Stimulated activated CD4-positive, alpha-beta T cell treated with anti-CD3 and anti-CD28 coated beads, Interleukin-15, amount 100 ng/mL, for 24 hours (primary cell): ENCODE measurements at regions not wholly inside any gene's neighbourhood (a gene's known extent, or its start where the extent isn't known, plus 50 kb on each side); places are given as distances from the start of the nearest gene placed in this dataset.

ENCODE experiments used
- DNase-seq: peaks from one replicate; pipeline ENCODE4 v3.0.0-alpha.2; 2020

- DNase-seq, result no peak
Observed at GRCh38 chr15:46676233-46677206, 1040.8 kb upstream of the SEMA6D start.

DNA sequence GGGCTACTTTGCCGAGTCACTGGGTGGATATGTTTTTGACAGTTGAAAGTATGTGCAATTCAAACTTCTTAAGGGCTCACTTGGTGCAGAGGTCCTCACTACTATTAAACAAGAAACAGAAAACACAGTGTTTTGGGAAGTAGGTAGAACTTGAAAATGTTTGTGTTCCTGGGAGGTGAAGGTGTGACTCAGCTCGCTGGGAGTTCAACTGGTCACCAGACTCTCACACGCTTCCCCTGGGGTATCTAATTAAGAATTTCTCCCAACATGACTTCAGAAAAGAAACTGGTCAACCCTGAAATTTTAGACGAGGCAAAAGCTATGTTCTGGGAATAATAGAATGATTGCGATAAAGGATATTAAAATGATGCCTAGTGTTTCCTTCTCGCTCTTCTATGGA, 1039.8 kb upstream of the SEMA6D start:
- no peak for DNase-seq

GRCh38 chr15:46681901-46682300, 1035.4 kb upstream of the SEMA6D start:
- DNase-seq, result no peak

GRCh38 chr15:46682969-46683791, 1034.1 kb upstream of the SEMA6D start:
- no peak for DNase-seq

- DNase-seq, result no peak
Observed at GRCh38 chr15:46685096-46685495, 1032.2 kb upstream of the SEMA6D start.

DNA sequence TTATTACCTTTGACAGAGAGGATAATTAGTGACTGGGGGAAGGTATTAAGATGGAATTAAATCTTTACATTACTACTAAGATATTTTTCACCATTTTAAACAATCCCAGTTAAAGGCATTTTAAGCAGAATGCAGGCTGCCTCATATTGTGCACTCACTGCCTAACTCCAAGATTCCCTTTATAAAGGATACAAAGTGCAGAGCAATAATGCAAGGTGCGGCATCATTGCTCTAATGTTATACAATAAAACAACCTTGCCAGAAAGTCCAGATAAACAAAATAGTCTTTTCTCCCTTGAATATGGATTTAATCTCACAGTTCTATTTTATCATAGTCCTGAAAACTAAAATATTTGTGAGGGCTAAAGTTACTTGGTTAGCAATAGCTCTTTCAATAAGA, 1031.6 kb upstream of the SEMA6D start:
- DNase-seq, result no peak

DNA sequence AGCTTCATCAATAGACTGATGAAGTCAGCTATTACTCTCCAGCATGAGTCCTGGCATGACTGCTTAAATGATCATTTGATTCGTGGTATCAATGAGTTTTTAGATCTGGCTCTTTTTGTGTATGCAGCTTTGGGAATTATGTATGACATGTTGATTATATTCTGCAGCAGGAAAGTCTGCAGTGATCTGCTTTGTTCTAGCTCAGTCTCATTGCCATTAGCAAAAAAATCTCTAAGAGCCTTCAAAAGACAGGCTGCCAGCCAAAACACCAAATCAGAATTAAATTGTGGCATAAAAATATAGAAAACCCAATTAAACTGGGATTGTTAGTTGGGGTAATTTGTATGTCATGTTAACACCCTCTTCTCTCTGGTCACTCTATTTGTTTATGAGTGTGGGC, 1021.0 kb upstream of the SEMA6D start:
- no peak for DNase-seq

GRCh38 chr15:46701346-46701745, 1016.0 kb upstream of the SEMA6D start:
- no peak for DNase-seq

GRCh38 chr15:46701896-46702295, 1015.4 kb upstream of the SEMA6D start:
- DNase-seq, result no peak

DNA sequence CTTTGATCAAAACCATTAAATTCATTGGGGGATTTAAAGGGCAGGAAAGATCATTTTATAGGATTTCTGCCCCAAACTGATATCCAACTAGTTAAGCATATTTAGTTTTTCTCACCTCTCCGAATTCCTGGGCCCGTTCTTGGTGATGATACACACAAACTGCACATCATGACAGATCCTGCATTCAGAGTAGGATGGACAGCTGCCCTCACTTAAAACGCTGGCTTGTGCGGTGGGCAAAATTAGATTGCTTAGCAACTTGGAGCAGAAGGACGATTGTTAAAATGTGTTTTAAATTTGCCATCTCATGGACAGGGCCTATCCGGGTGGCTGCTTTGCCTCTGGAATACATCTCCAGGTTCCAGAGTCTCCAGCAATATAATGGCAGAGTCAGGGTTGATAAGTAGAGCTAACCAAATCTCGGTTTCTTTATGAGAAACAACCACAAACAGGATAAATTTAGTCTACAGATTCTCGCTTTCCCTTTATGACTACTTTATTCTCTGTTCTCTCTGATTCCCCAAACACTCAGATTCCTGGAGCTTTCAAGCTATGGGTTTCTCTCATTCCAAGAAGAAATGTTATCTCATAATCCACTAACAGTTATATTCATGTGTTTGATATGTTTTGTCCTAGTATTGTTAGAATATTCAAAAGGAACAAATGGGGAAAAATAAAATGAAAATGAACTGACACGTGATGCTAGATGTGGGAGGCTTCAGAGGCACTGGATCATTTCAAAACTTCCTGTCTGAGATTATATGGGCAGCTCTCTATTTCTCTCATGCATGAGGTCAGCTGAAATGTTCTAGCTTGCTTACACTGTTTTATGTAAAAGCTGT, 1014.1 kb upstream of the SEMA6D start:
- no peak for DNase-seq

GRCh38 chr15:46703871-46704637, 1013.3 kb upstream of the SEMA6D start:
- DNase-seq, result no peak

GRCh38 chr15:46707452-46707851, 1009.9 kb upstream of the SEMA6D start:
- no peak for DNase-seq

- DNase-seq, result no peak
Observed at GRCh38 chr15:46708226-46708625, 1009.1 kb upstream of the SEMA6D start.

DNA sequence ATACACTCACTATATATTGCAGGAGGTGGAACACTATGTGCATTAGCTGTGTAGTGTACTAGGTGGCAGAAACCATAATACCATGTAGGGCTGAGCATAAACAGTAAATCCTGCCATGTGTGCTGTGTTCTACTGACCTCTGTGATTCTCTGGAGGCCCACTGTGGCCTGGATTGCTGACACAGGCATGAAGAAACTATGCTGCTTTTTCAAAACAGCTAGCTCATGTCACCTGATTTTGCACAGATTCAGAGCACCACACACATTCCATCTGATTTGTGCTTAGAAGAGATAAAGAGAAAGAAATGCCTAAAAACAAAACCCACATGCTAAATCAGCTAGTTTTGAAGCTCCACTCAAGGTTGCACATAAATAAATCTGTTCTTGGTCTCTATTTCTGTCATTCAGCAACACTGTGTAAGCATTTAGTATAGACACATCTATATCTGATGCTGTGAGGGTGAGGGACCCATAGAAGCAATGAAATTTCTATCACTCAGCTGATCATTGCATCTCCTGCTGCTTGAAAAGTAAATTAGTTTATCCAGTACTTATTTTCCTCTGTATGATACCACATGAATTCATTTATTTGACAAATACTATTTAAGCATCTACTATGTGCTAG, 1007.7 kb upstream of the SEMA6D start:
- no peak for DNase-seq

DNA sequence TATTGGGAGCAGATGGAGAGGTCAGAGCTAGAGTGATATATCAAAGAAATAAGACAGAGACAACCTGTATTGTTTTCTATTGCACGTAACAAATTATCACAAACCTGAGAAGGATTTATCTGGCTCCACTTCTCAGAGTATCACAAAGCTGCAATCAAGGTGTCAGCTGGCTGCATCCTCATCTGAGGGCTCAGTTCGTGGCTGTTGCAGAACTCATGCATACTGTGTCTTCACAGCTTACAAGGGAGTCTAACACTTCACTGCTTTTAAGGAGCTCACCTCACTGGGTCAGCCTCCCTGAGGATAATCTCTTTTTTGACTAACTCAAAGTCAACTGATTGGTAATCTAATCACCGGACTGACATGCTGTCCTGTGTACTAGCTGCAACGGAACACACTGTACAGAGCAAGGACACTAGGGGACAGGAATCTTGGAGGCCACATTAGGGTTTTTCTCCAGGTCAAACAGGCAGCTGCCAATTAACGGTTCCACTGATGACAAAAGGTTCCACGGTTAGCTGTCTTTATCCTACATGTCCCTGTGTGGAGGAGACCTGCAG, 1006.8 kb upstream of the SEMA6D start:
- no peak for DNase-seq

- no peak for DNase-seq
Observed at GRCh38 chr15:46713045-46713444, 1004.3 kb upstream of the SEMA6D start.

GRCh38 chr15:46714950-46715349, 1002.4 kb upstream of the SEMA6D start:
- DNase-seq, result no peak

GRCh38 chr15:46723308-46723707, 994.0 kb upstream of the SEMA6D start:
- no peak for DNase-seq

- DNase-seq, result no peak
Observed at GRCh38 chr15:46732060-46732459, 985.2 kb upstream of the SEMA6D start.

- no peak for DNase-seq
Observed at GRCh38 chr15:46735115-46735514, 982.2 kb upstream of the SEMA6D start.

DNA sequence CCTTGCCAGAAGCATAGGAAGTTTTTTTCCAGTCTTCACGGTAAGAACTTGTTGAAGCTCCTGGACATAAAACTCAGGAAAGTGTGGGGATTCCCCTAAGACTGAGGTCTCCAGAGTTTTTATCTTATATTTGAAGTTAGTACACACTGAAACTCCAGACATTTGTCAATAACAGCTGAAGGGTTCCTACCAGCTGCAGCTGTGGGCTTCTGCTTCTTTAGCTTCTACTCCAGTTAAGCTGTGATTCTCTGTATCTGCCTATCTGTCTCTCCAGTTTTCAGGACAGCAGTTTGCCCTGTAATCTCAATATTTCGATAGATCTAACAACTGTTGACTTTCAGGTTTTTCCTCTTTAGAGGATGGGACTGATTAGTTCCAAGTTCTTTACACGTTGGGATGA, 966.0 kb upstream of the SEMA6D start:
- no peak for DNase-seq
